Smooth muscle cell (in vitro differentiated cells): ENCODE measurements at regions not wholly inside any gene's neighbourhood (a gene's known extent, or its start where the extent isn't known, plus 50 kb on each side); places are given as distances from the start of the nearest gene placed in this dataset.
A peak's percentile ranks its signal among the peaks of the same experiment; 100 is the strongest.
"Not testable (repeated sequence)": the region's sequence is repeated elsewhere in the genome, so short reads cannot be mapped to it uniquely, and the experiment has no call there.

Experiments
- DNase-seq: peaks from one replicate; lab custom pipeline; 2025; ENCODE audit not compliant: unreplicated experiment; lab: John Stamatoyannopoulos, UW
- H2AFZ ChIP-seq: fragments of 200-600 bp; sonication (generic); 2 replicates; pipeline ENCODE4 v1.6.0; 2016; ENCODE audit warnings: antibody characterized with exemption, low read depth, mild to moderate bottlenecking
- H3F3A ChIP-seq: fragments of 200-600 bp; sonication (generic); 2 replicates; pipeline ENCODE4 v1.6.0; 2017; ENCODE audit warnings: antibody characterized with exemption, low read depth
- H3K27ac ChIP-seq: fragments of 200-600 bp; sonication (generic); 2 replicates; pipeline ENCODE4 v1.5.1; 2016; ENCODE audit warnings: low read depth, mild to moderate bottlenecking
- H3K27me3 ChIP-seq: fragments of 200-600 bp; sonication (generic); 2 replicates; pipeline ENCODE4 v1.6.1; 2016; ENCODE audit warnings: low read depth, mild to moderate bottlenecking
- H3K36me3 ChIP-seq: fragments of 200-600 bp; sonication (generic); 2 replicates; pipeline ENCODE4 v1.5.1; 2016; ENCODE audit warnings: low read depth
- H3K4me1 ChIP-seq: fragments of 200-600 bp; sonication (generic); 2 replicates; pipeline ENCODE4 v1.5.1; 2016; ENCODE audit warnings: low read depth
- H3K4me2 ChIP-seq: fragments of 200-600 bp; sonication (generic); 2 replicates; pipeline ENCODE4 v1.6.0; 2016; ENCODE audit warnings: mild to moderate bottlenecking
- H3K4me3 ChIP-seq: fragments of 200-600 bp; sonication (generic); 2 replicates; pipeline ENCODE4 v1.5.1; 2016; ENCODE audit warnings: mild to moderate bottlenecking
- H3K79me2 ChIP-seq: fragments of 200-600 bp; sonication (generic); 2 replicates; pipeline ENCODE4 v1.6.0; 2016; ENCODE audit warnings: low read depth, mild to moderate bottlenecking
- H3K9ac ChIP-seq: fragments of 200-600 bp; sonication (generic); 2 replicates; pipeline ENCODE4 v1.6.0; 2016; ENCODE audit warnings: low read depth
- H3K9me3 ChIP-seq: fragments of 200-600 bp; sonication (generic); replicated peaks from 2 replicates; pipeline ENCODE4 v1.5.1; 2016; ENCODE audit warnings: low read depth
- H4K20me1 ChIP-seq: fragments of 200-600 bp; sonication (generic); 2 replicates; pipeline ENCODE4 v1.6.0; 2016; ENCODE audit warnings: low read depth
- WGBS: methylation state at CpG from one replicate; pipeline ENCODE4 v1.1.7; 2016; ENCODE audit warnings: low lambda C conversion rate; 5-methylcytosine and 5-hydroxymethylcytosine counted together
- TF ChIP-seq, protein P1 (sequence below): fragments of 200-600 bp; sonication (generic); IDR thresholded peaks from 2 replicates; pipeline ENCODE4 v1.5.1; 2017; ENCODE audit warnings: borderline replicate concordance, mild to moderate bottlenecking, antibody characterized with exemption; ENCODE audit not compliant: insufficient read depth, poor library complexity, severe bottlenecking

- Histone ChIP-seq H3K4me3 (no peak overlapping the region), H3F3A (no peaks in the 10 kb centered on the region), H3K36me3 (no peaks in the 10 kb centered on the region), H3K79me2 (no peaks in the 10 kb centered on the region), H3K9ac (no peak overlapping the region), H3K4me1 (no peaks in the 10 kb centered on the region), H3K27ac (no peak overlapping the region), H3K9me3 (no peaks in the 10 kb centered on the region), H3K27me3 (no peaks in the 10 kb centered on the region), H3K4me2 (no peak overlapping the region), H4K20me1 (no peaks in the 10 kb centered on the region), H2AFZ (no peak overlapping the region)
- TF ChIP-seq, protein P1, sequence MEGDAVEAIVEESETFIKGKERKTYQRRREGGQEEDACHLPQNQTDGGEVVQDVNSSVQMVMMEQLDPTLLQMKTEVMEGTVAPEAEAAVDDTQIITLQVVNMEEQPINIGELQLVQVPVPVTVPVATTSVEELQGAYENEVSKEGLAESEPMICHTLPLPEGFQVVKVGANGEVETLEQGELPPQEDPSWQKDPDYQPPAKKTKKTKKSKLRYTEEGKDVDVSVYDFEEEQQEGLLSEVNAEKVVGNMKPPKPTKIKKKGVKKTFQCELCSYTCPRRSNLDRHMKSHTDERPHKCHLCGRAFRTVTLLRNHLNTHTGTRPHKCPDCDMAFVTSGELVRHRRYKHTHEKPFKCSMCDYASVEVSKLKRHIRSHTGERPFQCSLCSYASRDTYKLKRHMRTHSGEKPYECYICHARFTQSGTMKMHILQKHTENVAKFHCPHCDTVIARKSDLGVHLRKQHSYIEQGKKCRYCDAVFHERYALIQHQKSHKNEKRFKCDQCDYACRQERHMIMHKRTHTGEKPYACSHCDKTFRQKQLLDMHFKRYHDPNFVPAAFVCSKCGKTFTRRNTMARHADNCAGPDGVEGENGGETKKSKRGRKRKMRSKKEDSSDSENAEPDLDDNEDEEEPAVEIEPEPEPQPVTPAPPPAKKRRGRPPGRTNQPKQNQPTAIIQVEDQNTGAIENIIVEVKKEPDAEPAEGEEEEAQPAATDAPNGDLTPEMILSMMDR = no peak
- no peak for DNase-seq
- 100% methylated on average over 1 of the region's 1 CpG for WGBS
Observed at GRCh38 chr13:58341318-58341717, 709.8 kb downstream of the PCDH17 start.

DNA sequence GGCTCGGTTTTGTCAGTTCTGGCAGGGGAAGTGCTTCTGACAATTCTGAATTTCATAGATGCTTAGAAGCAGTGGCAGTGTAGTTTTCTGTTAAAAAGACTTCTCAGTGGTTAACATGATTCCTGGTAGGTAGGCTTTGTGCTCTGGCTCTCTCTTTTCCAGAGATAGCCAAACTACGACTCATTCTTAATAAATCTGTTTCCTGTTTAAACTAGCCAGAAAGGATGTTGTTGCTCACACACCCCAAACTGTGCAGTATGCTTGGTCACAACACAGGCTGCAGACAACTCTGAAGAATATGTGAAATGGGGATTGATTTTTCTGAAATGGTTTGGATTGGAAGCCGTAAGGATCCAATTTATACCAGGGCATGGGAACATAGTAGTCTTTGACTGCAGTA, 711.5 kb downstream of the PCDH17 start:
- H4K20me1 ChIP-seq = no peaks in the 10 kb centered on the region
- 64% methylated on average over 3 of the region's 3 CpGs for WGBS
- H3K36me3 ChIP-seq = no peaks in the 10 kb centered on the region
- no peaks in the 10 kb centered on the region for H3K79me2 ChIP-seq
- no peak overlapping the region for H3K4me3 ChIP-seq
- peak overlapping the region; percentile 42 for H2AFZ ChIP-seq
- no peak overlapping the region for H3K27ac ChIP-seq
- TF ChIP-seq, protein P1 = no peak
- H3K4me2 ChIP-seq = no peak overlapping the region
- no peaks in the 10 kb centered on the region for H3F3A ChIP-seq
- DNase-seq = no peak
- H3K9me3 ChIP-seq = no peaks in the 10 kb centered on the region
- no peak overlapping the region for H3K9ac ChIP-seq
- no peaks in the 10 kb centered on the region for H3K4me1 ChIP-seq
- H3K27me3 ChIP-seq = no peaks in the 10 kb centered on the region

- H3K9me3 ChIP-seq, DNase-seq, H3K27me3 ChIP-seq, H3K4me3 ChIP-seq, H3K27ac ChIP-seq, H3K79me2 ChIP-seq, H3K36me3 ChIP-seq, H4K20me1 ChIP-seq, H2AFZ ChIP-seq, H3K4me2 ChIP-seq, H3K9ac ChIP-seq, H3K4me1 ChIP-seq, H3F3A ChIP-seq: not testable (repeated sequence)
- 94% methylated on average over 9 of the region's 9 CpGs for WGBS
Observed at GRCh38 chr13:58352100-58352499, 720.6 kb downstream of the PCDH17 start.

GRCh38 chr13:58369936-58370335, 738.4 kb downstream of the PCDH17 start:
- H4K20me1 ChIP-seq = no peaks in the 10 kb centered on the region
- no peaks in the 10 kb centered on the region for H3K36me3 ChIP-seq
- no peaks in the 10 kb centered on the region for H3K4me1 ChIP-seq
- H2AFZ ChIP-seq = no peak overlapping the region
- no peak overlapping the region for H3K4me2 ChIP-seq
- no peak for DNase-seq
- H3K27me3 ChIP-seq = no peaks in the 10 kb centered on the region
- H3K27ac ChIP-seq = no peak overlapping the region
- WGBS = 85% methylated on average over 5 of the region's 5 CpGs
- H3K79me2 ChIP-seq = no peaks in the 10 kb centered on the region
- H3K9me3 ChIP-seq = no peaks in the 10 kb centered on the region
- H3K9ac ChIP-seq = no peak overlapping the region
- TF ChIP-seq, protein P1 = no peak
- no peaks in the 10 kb centered on the region for H3F3A ChIP-seq
- no peak overlapping the region for H3K4me3 ChIP-seq
